ENCODE measurements at regions not wholly inside any gene's neighbourhood (a gene's known extent, or its start where the extent isn't known, plus 50 kb on each side); places are given as distances from the start of the nearest gene placed in this dataset.

DNA sequence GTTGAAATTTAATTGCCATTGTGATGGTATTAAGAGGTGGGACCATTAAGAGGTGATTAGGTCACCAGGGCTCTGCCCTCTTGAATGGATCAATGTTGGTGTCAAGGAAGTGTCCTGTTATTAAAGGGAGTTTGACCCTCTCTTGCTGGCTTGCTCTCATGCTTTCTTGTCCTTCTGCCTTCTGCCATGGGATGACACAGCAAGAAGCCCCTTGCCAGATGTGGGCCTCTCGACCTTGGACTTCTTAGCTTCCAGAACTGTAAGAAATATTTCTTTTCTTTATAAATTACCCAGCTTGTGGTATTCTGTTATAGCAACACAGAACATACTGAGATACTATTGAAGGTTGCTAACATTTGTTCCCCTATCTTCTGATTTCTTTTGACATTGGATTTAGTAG, 157.0 kb downstream of the MDFIC start (continued):
- TF ChIP-seq ZNF580 (tag by site-specific recombination; IDR thresholded peaks at IDR 0.05) (no peak), ZNF473 (tag by site-specific recombination; IDR thresholded peaks at IDR 0.05) (no peak)

- Histone ChIP-seq H3K9me3 (ENCODE audit: control insufficient read depth, insufficient read depth, low read depth, low read length) (no peaks in the 10 kb centered on the region), H3K4me1 (ENCODE audit: control insufficient read depth, insufficient read depth, low read length) (no peaks in the 10 kb centered on the region), H3K4me3 (ENCODE audit: low read depth, low read length) (no peak overlapping the region), H3K36me3 (ENCODE audit: control insufficient read depth in 2 of 2, insufficient read depth in 1 of 2, low read length in 2 of 2) (no peaks in the 10 kb centered on the region), H3K27ac (ENCODE audit: extremely low read depth, low read depth, low read length) (no peak overlapping the region)
- POLR2A ChIA-PET, result no interaction called here
- CTCF ChIA-PET, result no interaction called here
- TF ChIP-seq FEZF1 (tag by site-specific recombination; IDR thresholded peaks at IDR 0.05) (no peak), SP2 (tag by site-specific recombination; IDR thresholded peaks at IDR 0.05) (no peak)
- TF ChIP-seq, protein P1, sequence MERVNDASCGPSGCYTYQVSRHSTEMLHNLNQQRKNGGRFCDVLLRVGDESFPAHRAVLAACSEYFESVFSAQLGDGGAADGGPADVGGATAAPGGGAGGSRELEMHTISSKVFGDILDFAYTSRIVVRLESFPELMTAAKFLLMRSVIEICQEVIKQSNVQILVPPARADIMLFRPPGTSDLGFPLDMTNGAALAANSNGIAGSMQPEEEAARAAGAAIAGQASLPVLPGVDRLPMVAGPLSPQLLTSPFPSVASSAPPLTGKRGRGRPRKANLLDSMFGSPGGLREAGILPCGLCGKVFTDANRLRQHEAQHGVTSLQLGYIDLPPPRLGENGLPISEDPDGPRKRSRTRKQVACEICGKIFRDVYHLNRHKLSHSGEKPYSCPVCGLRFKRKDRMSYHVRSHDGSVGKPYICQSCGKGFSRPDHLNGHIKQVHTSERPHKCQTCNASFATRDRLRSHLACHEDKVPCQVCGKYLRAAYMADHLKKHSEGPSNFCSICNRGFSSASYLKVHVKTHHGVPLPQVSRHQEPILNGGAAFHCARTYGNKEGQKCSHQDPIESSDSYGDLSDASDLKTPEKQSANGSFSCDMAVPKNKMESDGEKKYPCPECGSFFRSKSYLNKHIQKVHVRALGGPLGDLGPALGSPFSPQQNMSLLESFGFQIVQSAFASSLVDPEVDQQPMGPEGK (tag by site-specific recombination; IDR thresholded peaks at IDR 0.05), result no peak
- TF ChIP-seq, protein P2, sequence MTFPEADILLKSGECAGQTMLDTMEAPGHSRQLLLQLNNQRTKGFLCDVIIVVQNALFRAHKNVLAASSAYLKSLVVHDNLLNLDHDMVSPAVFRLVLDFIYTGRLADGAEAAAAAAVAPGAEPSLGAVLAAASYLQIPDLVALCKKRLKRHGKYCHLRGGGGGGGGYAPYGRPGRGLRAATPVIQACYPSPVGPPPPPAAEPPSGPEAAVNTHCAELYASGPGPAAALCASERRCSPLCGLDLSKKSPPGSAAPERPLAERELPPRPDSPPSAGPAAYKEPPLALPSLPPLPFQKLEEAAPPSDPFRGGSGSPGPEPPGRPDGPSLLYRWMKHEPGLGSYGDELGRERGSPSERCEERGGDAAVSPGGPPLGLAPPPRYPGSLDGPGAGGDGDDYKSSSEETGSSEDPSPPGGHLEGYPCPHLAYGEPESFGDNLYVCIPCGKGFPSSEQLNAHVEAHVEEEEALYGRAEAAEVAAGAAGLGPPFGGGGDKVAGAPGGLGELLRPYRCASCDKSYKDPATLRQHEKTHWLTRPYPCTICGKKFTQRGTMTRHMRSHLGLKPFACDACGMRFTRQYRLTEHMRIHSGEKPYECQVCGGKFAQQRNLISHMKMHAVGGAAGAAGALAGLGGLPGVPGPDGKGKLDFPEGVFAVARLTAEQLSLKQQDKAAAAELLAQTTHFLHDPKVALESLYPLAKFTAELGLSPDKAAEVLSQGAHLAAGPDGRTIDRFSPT (tag by site-specific recombination; IDR thresholded peaks at IDR 0.05), result no peak
Measured at GRCh38 chr7:115078386-115078785, 156.5 kb downstream of the MDFIC start.

DNA sequence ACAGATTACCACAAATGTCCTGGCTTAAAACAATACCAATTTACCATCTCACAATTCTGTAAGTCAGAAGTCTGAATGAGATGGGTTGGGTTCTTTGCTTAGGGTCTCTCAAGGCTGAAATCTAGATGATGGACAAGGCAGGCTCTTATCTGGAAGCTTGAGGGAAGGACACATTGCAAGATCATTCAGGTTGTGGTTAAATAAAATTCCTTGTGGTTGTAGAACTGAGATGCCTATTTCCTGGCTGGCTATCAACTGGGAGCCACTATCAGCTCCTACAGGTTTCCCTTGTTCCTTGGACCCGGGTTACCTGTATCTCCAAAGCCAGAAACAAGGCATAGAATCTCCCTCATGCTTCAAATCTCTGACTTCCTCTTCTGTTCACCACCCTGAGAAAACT, 148.4 kb downstream of the MDFIC start:
- Histone ChIP-seq H3K9me3 (ENCODE audit: control insufficient read depth, insufficient read depth, low read depth, low read length) (no peaks in the 10 kb centered on the region), H3K4me1 (ENCODE audit: control insufficient read depth, insufficient read depth, low read length) (no peaks in the 10 kb centered on the region), H3K4me3 (ENCODE audit: low read depth, low read length) (no peak overlapping the region), H3K36me3 (ENCODE audit: control insufficient read depth in 2 of 2, insufficient read depth in 1 of 2, low read length in 2 of 2) (no peaks in the 10 kb centered on the region), H3K27ac (ENCODE audit: extremely low read depth, low read depth, low read length) (no peak overlapping the region)
- ChIA-PET POLR2A (no interaction called here), CTCF (no interaction called here)
- no peak for TF ChIP-seq ZNF140 (tag by site-specific recombination; IDR thresholded peaks at IDR 0.05)
- TF ChIP-seq ZBTB48 (tag by site-specific recombination; IDR thresholded peaks at IDR 0.05), result no peak
- no peak for TF ChIP-seq HOXC10 (CRISPR knock-in tag; IDR thresholded peaks at IDR 0.05)
- TF ChIP-seq ZNF843 (tag by site-specific recombination; IDR thresholded peaks at IDR 0.05), result no peak
- no peak for TF ChIP-seq ZNF747 (tag by site-specific recombination; IDR thresholded peaks at IDR 0.05)
- no peak for TF ChIP-seq ZNF335 (tag by site-specific recombination; conservative IDR thresholded peaks at IDR 0.05)
- TF ChIP-seq ZBTB8A (tag by site-specific recombination; IDR thresholded peaks at IDR 0.05), result no peak
- TF ChIP-seq ZNF221 (tag by site-specific recombination; IDR thresholded peaks at IDR 0.05; ENCODE audit: borderline replicate concordance), result no peak
- TF ChIP-seq MEIS1 (CRISPR knock-in tag; IDR thresholded peaks at IDR 0.05; ENCODE audit: borderline replicate concordance), result no peak
- TF ChIP-seq ZNF175 (tag by site-specific recombination; IDR thresholded peaks at IDR 0.05), result no peak
- TF ChIP-seq, protein P3, sequence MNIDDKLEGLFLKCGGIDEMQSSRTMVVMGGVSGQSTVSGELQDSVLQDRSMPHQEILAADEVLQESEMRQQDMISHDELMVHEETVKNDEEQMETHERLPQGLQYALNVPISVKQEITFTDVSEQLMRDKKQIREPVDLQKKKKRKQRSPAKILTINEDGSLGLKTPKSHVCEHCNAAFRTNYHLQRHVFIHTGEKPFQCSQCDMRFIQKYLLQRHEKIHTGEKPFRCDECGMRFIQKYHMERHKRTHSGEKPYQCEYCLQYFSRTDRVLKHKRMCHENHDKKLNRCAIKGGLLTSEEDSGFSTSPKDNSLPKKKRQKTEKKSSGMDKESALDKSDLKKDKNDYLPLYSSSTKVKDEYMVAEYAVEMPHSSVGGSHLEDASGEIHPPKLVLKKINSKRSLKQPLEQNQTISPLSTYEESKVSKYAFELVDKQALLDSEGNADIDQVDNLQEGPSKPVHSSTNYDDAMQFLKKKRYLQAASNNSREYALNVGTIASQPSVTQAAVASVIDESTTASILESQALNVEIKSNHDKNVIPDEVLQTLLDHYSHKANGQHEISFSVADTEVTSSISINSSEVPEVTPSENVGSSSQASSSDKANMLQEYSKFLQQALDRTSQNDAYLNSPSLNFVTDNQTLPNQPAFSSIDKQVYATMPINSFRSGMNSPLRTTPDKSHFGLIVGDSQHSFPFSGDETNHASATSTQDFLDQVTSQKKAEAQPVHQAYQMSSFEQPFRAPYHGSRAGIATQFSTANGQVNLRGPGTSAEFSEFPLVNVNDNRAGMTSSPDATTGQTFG (tag by site-specific recombination; IDR thresholded peaks at IDR 0.05; ENCODE audit: borderline replicate concordance), result no peak
- no peak for TF ChIP-seq MZF1 (tag by site-specific recombination; IDR thresholded peaks at IDR 0.05; ENCODE audit: borderline replicate concordance)
- no peak for TF ChIP-seq ZNF670 (tag by site-specific recombination; IDR thresholded peaks at IDR 0.05; ENCODE audit: low read depth)
- no peak for TF ChIP-seq ZBTB44 (tag by site-specific recombination; IDR thresholded peaks at IDR 0.05)
- TF ChIP-seq ZNF785 (tag by site-specific recombination; IDR thresholded peaks at IDR 0.05), result no peak
